WI38 (cell line): ENCODE measurements at regions not wholly inside any gene's neighbourhood (a gene's known extent, or its start where the extent isn't known, plus 50 kb on each side); places are given as distances from the start of the nearest gene placed in this dataset.

Experiments
- H3K4me3 ChIP-seq: 2 replicates; pipeline ENCODE4 v1.5.1; 2011; ENCODE audit warnings: low read depth, mild to moderate bottlenecking, control low read depth, low read length
- TF ChIP-seq, protein P1 (sequence below): IDR thresholded peaks from 2 replicates; pipeline ENCODE4 v1.5.1; 2012; ENCODE audit warnings: low read depth, mild to moderate bottlenecking, control low read depth, low read length

GRCh38 chr6:68468244-68468884 is 166.7 kb upstream of the ADGRB3 start:
- no peak overlapping the region for H3K4me3 ChIP-seq
- TF ChIP-seq, protein P1, sequence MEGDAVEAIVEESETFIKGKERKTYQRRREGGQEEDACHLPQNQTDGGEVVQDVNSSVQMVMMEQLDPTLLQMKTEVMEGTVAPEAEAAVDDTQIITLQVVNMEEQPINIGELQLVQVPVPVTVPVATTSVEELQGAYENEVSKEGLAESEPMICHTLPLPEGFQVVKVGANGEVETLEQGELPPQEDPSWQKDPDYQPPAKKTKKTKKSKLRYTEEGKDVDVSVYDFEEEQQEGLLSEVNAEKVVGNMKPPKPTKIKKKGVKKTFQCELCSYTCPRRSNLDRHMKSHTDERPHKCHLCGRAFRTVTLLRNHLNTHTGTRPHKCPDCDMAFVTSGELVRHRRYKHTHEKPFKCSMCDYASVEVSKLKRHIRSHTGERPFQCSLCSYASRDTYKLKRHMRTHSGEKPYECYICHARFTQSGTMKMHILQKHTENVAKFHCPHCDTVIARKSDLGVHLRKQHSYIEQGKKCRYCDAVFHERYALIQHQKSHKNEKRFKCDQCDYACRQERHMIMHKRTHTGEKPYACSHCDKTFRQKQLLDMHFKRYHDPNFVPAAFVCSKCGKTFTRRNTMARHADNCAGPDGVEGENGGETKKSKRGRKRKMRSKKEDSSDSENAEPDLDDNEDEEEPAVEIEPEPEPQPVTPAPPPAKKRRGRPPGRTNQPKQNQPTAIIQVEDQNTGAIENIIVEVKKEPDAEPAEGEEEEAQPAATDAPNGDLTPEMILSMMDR, result no peak

DNA sequence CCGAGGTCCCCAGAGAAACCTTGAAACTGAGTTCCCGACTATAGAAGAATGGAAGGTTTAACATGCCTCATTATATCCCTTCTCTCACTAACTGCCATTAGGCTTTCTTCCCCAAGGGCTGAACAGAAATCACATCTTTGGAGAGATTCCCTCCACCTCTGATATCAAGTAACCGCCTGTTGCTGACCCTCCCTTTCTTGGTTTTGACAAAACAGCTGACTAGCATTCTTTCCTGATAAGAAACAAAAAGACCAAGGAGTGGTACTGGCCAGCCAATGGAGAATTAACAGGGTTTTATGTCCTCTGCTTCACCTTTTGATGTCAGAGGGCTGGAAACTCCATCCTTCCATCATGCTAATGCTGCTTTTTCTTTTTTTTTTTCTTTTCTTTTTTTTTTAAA is 176.6 kb upstream of the ADGRB3 start:
- no peak overlapping the region for H3K4me3 ChIP-seq
- TF ChIP-seq, protein P1, result no peak

- no peak overlapping the region for H3K4me3 ChIP-seq
- TF ChIP-seq, protein P1, result no peak
Observed at GRCh38 chr6:68447112-68447511, 188.0 kb upstream of the ADGRB3 start.

DNA sequence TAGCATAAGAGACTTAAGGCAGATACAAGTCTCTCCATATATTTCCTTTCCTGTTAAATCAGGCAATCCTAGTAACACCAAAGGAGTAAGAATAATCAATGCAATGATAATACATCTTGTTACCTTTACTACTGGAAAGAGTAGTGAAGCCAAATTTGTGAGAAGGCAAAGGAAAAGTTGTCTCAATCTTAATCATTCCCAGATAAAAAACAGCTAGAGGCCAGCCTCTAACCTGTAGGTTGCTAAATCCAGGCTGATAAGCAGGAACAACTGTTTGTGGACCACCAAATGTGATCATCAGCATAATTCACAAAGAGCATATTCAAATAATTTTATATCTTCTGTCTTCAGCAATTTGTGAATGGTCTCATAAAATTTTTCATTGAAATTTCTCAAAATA is 189.2 kb upstream of the ADGRB3 start:
- TF ChIP-seq, protein P1, result no peak
- H3K4me3 ChIP-seq, result no peak overlapping the region

DNA sequence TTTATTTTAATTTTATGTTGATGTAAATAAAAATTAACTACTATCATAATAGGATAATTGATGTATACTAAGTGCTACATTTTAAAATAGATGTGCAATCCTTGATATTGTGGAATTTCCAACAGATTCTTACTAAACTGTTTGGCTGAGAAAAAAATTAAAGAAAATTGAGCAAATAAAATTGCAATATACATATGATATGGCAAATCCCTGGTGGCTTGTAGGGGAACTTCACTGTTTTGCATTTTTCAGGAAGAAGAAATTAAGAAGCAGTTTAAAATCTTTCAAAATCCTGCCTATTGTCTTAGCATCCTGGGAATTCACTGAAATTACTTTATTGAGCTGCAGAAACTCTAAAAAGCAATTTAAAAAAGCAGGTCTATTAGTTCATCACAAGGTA is 191.4 kb upstream of the ADGRB3 start:
- TF ChIP-seq, protein P1, result no peak

GRCh38 chr6:68427630-68428029 is 207.5 kb upstream of the ADGRB3 start:
- TF ChIP-seq, protein P1, result no peak

More for the DNA sequence above, 191.4 kb upstream of the ADGRB3 start:
- H3K4me3 ChIP-seq, result no peak overlapping the region

GRCh38 chr6:68410021-68410420 is 225.1 kb upstream of the ADGRB3 start:
- TF ChIP-seq, protein P1, result no peak
- no peak overlapping the region for H3K4me3 ChIP-seq

More at GRCh38 chr6:68427630-68428029, 207.5 kb upstream of the ADGRB3 start:
- H3K4me3 ChIP-seq, result no peak overlapping the region
